GM12874 (cell line): ENCODE measurements at regions not wholly inside any gene's neighbourhood (a gene's known extent, or its start where the extent isn't known, plus 50 kb on each side); places are given as distances from the start of the nearest gene placed in this dataset.

Experiments used
- TF ChIP-seq, protein P1 (sequence below): IDR thresholded peaks from 2 replicates; pipeline ENCODE4 v1.5.1; 2011; ENCODE audit warnings: low read depth, mild to moderate bottlenecking, control low read depth, low read length, moderate library complexity; ENCODE audit not compliant: insufficient read depth

- TF ChIP-seq, protein P1, sequence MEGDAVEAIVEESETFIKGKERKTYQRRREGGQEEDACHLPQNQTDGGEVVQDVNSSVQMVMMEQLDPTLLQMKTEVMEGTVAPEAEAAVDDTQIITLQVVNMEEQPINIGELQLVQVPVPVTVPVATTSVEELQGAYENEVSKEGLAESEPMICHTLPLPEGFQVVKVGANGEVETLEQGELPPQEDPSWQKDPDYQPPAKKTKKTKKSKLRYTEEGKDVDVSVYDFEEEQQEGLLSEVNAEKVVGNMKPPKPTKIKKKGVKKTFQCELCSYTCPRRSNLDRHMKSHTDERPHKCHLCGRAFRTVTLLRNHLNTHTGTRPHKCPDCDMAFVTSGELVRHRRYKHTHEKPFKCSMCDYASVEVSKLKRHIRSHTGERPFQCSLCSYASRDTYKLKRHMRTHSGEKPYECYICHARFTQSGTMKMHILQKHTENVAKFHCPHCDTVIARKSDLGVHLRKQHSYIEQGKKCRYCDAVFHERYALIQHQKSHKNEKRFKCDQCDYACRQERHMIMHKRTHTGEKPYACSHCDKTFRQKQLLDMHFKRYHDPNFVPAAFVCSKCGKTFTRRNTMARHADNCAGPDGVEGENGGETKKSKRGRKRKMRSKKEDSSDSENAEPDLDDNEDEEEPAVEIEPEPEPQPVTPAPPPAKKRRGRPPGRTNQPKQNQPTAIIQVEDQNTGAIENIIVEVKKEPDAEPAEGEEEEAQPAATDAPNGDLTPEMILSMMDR, result no peak
Measured at GRCh38 chr13:82751206-82751605, 1131.1 kb downstream of the SLITRK1 start.

- TF ChIP-seq, protein P1, result no peak
Measured at GRCh38 chr13:82749551-82749950, 1132.7 kb downstream of the SLITRK1 start.

DNA sequence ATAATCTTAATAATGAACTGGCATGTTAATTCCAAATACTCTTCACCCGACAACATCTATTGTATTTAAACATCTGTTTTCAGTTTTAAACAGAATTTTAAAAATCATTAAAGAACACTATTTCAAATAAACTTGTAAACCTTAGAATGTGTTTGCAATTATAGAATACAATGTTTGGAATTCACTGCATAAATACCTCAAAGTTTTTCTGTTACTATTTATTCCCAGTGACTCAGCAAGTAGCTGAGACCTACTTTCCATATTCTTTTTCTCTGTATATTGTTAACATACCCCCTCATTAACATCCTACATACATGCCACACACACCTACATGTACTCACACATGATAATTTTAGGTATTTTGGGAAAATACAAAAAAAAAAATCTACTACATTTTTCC is 1134.3 kb downstream of the SLITRK1 start:
- TF ChIP-seq, protein P1, result no peak

GRCh38 chr13:82747291-82747690 is 1135.0 kb downstream of the SLITRK1 start:
- TF ChIP-seq, protein P1, result no peak

- TF ChIP-seq, protein P1, result no peak
Measured at GRCh38 chr13:82740442-82740841, 1141.8 kb downstream of the SLITRK1 start.

GRCh38 chr13:82739881-82740280 is 1142.4 kb downstream of the SLITRK1 start:
- TF ChIP-seq, protein P1, result no peak

DNA sequence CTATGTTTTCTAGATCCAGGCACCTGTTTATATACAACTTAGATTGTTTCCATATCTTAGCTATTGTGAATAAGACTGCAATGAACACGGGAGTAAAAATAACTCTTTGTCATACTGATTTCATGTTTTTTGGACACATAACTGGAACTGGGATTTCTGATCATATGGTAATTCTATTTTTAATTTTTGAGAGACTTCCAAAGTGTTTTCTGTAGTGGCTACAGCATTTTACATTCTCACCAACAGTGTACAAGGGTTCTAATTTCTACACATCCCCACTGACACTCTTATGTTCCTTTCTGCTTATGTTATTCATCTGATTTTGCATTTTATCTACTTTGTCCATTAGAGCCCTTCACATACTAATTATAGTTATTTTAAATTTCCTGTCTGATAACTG is 1152.9 kb downstream of the SLITRK1 start:
- TF ChIP-seq, protein P1, result no peak

DNA sequence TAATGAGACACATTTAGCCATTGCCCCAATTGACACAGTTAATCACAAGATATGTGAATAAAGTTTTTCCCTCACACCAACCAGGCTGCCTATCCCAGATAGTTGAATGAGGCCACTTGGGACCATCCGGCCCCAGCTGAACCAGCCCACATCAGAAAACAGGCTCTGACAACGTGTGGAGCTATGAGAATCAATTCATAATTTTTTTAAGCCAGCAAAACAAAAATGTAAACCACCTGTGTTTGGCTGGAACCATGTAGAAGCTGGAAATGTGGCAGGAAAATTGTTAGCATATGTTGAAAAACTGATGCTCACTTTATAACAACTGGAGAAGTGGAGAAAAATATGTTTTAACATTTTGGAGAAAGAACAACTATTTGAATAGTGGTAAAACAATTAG is 1161.3 kb downstream of the SLITRK1 start:
- TF ChIP-seq, protein P1, result no peak
